SK-N-DZ (cell line): ENCODE measurements at regions not wholly inside any gene's neighbourhood (a gene's known extent, or its start where the extent isn't known, plus 50 kb on each side); places are given as distances from the start of the nearest gene placed in this dataset.
"Not testable (repeated sequence)": the region's sequence is repeated elsewhere in the genome, so short reads cannot be mapped to it uniquely, and the experiment has no call there.

Experiments used
- DNase-seq: peaks from one replicate; pipeline ENCODE4 v3.0.0-alpha.2; 2015; ENCODE audit warnings: low spot score

DNA sequence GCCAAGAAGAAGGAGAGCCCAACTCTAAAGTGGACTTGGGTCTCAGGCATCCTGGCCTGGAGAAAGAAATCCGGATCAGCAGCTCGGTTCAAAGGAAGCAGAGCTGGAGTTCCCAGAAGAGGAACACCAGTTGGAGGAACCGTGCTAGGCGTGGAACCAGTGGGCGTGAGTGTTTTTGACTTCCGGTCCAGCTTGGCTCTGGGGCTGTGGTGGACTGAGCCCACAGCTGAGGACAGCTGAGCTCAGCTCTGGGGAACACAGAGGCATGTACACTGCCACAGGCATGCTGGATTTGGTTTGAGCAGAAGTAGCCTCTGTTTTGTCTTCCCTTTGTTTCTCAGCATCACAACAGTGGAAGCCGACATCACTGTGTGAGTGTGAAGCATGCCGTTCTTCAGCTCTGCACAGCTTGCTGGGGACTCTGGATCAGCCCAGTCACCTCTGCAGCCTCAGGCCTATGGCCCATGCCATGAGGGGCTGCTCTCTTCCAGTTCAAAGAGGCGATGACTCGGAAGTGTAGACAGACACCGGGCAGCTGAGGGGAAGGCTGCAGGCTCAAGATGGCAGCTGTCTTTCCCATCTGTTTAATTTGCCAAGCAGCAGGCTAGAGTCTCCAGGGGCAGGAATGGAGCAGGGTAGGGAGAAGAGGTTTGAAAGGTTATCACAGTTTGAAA, 185.8 kb upstream of the UBE3A start:
- no peak for DNase-seq

GRCh38 chr15:25623708-25624107, 184.9 kb upstream of the UBE3A start:
- DNase-seq: no peak

DNA sequence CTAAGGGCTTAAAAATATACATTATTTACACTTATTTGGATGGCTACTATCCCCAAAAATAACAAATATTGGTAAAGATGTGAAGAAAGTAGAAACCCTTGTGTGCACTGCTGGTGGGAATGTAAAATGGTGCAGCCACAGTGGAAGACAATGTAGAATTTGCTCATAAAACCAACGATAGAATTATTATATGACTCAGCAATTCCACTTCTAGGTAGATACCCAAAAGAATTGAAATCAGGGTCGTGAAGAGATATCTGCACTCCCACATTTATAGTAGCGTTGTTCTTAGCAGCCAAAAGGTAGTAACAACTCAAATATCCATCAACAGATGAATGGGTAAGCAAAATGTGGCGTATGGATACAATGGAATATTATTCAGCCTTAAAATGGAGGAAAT, 181.6 kb upstream of the UBE3A start:
- DNase-seq: no peak

GRCh38 chr15:25619761-25620160, 180.9 kb upstream of the UBE3A start:
- no peak for DNase-seq

DNA sequence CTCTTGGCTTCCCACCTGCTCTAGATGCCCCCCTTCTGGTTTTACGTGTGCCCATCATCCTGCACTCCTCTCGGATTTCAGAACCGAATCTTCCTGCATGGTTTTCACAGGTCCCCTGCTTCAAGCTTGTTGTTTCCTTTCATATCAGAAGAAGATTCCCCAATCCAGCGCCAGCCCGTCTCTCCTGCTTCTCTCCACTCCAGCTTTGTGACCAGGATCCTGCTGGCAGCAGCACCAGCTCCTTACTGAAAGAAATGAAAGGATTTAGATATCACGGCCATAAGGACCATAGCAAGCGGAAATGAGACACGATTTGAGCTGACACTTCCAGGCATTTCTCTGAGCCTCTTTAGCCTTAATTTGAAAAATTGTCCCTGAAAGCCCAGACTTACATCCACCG, 180.3 kb upstream of the UBE3A start:
- DNase-seq: no peak

DNA sequence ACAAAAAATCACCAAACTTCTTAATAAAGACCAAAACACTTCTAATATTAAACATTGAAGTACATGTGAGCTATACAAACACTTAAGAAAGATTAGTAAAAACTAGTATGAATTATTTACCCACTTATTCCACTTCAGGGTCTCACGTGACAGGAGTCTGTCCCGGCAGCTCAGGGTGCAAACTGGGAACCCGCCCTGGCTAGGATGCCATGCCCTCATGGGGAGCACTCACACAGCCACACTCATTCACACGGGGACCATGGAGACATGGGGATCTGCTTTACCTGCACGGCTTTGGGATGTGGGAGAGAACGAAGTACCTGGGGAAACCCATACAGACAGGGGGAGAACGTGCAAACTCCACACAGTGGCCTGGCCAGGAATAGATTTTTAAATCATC, 179.3 kb upstream of the UBE3A start:
- no peak for DNase-seq

DNA sequence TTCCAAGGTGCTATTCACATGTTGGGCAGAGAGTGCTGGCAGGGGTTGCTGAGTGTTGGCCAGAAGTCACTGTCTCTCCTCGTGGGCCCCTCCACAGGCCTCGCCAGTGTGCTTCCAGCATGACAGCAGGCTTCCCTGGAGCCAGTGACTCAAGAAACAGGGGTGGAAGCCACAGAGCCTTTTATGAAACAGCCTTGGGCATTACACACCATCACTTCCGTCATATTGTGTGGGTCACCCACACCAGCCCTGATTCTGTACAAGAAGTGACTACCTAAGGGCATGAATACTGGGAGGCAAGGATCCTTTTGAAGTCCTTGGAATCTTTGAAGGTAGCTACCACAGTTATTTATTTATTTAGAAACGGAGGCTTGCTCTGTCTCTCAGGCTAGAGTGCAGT, 177.6 kb upstream of the UBE3A start:
- DNase-seq: no peak

DNA sequence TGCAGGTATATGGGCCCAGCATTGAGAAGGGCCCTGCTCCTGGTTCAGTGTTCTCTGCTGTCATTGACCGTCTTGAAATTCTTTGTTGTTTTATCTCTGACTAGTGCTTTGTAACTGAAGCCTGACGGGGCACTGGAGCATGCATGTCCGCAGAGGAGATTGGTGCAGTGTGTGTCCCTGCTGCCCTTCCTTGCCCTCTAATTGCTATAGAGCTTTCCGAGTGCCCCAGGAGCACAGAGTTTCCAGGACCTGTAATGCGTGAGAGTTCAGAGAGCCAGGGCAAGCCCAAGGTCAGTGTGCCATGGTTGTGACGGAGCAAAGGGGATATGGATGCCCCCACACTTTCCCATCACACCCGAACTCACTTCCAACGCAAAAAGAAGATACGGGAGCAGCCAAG, 174.3 kb upstream of the UBE3A start:
- DNase-seq: no peak

DNA sequence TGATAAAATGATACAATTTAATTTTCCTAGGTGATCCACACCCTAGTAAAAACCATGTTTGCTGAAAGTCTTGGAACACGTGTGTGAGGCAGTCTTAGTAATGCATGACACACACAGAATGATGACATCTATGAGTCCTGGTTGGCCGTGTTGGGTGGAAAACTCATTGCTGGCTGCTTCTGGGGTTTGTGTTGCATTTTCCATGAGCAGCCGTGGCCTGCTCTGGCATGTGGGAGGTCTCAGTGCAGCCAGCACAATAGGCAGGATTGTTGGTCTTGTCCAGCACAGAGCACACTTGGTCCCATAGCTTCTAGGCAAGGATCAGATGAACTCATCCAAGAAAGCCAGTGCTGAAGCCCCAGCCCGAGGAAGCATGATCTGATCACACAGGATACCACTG, 172.8 kb upstream of the UBE3A start:
- DNase-seq: no peak

GRCh38 chr15:25609371-25609770, 170.5 kb upstream of the UBE3A start:
- DNase-seq: no peak

DNA sequence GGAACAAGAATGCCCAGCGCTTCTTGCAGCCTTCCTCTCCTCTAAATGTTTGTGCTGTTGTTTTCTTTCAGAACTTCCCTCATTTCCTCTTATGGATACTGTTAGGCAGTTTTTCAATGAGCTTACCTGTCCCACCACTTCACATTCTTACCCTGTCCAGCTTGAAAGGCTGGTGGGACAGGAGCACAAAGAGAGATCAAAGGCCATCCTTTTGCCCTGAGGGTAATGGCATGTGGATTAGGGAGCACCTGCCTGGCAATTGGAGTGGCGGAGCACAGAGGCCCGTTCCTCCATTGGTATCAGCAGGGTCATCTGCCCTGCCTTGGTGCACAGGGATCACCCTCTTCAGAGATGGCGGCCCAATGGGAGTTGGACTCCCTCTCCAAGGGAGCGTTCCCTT, 170.1 kb upstream of the UBE3A start:
- no peak for DNase-seq

DNA sequence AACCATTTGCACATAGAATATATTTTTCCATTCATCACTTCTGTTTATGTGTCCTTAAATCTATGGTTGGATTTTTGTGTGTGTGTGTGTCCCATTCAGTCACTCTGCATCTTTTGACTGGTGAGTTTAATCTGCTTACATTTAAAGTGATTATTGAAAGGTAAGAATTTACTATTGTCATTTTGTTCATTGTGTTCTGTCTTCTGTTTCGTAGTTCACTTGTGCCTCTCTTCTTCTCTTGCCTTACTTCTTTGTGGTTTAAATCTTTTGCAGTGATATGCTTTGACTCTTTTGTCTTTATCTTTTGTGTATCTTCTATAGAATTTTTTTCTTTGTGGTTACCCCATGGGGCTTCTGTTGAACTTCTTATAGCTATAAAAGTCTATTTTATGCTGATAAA, 166.3 kb upstream of the UBE3A start:
- no peak for DNase-seq

DNA sequence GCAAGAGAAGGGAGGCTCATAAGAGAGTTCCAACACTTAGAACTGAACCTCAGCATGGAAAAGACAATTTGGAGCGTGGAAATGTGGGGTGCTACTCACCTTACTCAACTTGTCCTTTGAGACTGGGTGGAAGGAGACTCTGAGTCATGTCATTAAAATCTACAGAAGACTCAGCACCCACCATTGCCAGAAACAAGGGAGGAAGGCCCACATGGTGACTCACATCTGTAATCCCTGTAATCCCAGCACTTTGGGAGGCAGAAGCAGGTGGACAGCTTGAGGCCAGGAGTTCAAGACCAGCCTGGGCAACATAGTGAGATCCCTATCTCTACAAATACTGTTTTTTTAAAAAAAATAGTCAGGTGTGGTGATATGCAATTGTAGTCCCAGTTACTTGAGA, 161.9 kb upstream of the UBE3A start:
- no peak for DNase-seq

DNA sequence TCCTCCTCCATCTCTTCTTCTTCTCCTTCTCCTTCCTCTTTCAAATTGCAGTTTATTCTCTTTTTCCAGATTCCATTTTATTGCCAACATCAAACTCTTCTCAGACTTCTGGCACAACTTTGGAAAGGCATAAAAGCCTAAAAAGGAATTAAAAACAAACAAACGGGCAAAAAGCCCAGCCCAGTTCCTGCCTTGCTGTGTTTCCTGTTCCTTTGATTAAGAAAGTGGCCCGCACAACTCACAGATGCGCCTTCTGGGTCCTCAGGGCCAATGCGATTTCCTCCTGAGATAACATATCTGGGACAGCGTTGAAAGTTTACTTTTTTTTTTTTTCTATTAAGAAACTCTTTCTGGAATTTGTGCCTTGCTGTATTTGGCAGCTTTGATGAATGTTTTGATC, 158.7 kb upstream of the UBE3A start:
- DNase-seq: no peak

DNA sequence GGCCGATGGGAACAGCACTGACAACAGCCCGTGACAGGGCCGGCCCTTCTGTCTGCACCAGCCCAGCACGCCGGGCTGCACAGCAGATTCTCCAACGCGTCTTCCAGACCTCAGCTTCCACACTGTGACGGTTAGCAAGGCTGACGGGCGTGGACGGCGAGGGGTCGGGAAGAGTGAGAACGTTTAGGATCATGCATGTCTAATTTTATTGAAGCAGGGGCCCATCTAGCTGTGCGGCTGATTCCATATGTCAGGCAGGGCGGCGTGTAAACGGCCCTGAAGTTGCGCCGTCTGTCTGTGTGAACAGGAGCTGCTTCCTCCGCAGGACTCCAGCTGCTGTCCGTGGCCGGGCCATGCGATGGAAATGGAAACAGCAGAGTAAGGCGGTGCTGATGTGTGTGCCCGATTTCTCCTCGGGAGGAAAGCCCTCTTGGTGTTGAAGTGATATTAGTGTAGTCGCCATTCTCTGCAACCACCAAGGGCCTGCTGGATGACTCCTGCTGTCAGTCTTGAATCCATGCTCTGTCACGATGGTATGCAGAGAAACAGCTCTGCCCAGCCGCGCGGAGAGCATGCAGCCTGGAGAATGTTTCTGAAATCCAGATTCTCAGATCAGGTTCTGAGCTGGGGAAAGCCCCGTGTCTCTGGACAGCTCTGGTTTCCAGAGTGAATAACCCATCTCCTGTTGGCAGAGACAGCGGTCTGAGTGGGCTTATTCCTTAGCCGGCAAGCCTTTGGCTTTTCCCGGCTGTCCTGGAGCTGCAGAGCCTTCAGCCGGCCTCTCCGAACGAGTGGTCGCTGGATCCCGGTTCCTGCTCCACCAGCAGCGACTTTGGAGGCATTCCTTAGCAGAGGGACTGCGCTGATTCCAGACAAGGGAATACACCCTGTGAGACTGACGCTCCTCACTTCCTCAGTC, 158.1 kb upstream of the UBE3A start:
- DNase-seq: peak; percentile 4

- no peak for DNase-seq
Measured at GRCh38 chr15:25587616-25588340, 149.0 kb upstream of the UBE3A start.

GRCh38 chr15:25582886-25583285, 144.1 kb upstream of the UBE3A start:
- no peak for DNase-seq

GRCh38 chr15:25579127-25579526, 140.3 kb upstream of the UBE3A start:
- no peak for DNase-seq

DNA sequence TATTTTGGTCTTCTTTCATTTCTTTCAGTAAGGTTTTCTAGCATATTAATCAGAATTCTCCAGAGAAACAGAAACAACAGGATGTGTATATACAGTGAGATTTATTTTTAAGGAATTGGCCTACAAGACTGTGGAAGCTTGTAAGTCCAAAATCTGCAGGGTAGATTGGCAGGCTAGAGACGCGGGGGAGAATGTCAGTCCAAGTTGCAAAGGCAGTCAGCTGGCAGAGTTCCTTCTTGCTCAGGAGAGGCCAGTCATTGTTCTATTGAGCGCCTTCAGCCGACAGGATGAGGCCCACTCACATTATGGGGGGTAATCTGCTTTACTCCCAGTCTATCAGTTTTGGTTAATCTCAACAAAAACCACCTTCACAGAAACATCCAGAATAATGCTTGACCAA, 133.4 kb upstream of the UBE3A start:
- DNase-seq: no peak

DNA sequence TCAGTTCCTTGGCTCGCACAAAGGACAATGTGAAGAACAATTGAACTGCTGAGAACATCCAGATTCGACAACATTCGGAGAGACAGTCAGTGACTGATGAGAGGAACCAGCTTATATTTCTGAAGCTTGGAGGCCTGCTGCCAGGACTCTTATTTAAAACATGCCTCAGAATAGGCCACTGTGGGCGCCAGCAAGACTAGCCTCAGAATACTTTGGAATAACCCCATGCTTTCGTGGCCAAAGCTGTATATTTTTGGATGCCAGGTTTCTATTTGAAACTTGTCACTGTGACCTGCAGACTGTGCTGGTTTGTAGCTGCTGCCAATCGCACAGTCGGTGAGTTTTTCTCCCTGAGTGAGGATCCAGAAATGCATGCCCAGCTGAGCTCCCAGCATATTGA, 129.9 kb upstream of the UBE3A start:
- no peak for DNase-seq

- not testable (repeated sequence) for DNase-seq
Measured at GRCh38 chr15:25566545-25566944, 127.7 kb upstream of the UBE3A start.

DNA sequence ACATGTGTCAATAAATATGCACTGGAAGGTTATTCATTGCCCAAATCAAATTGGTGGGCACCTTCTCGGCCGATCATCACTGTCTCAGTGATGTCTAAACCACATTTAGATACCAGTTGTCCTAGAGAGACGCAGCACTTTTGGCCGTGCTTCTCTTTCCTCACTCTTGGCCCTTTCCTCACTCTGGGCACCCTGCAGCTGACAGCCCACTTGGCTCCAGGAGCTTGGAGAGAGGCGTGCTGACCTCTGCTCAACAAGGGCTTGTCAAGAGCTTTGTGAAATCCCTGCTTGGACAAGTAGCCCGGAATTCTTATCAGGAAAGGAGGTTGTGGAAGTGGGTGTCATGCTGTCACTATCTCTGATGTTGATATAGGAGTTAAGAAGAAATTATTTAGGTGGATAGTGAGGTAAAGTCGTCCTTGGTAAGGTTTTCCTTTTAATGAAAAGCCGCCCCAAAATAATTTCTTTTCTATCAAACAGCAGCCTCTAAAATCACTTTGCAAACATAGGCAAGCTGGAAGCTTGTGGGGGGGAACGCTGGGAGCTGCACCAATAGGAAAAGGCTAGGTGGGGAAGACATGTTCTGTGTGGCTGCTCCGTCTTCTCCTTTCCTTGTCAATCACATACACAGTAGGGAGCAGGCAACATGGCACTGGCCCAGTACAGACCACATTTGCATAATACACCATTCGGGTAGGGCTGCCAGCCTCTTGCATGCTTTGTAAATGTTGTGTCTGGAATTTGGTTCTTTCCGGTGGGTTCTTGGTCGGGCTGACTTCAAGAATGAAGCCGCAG, 126.8 kb upstream of the UBE3A start:
- DNase-seq: no peak
